GM12878 (cell line): ENCODE measurements at regions not wholly inside any gene's neighbourhood (a gene's known extent, or its start where the extent isn't known, plus 50 kb on each side); places are given as distances from the start of the nearest gene placed in this dataset.
A peak's percentile ranks its signal among the peaks of the same experiment; 100 is the strongest.

Experiments
- ATAC-seq: fragments of 200-7000 bp; cut with Tn5 transposase; 3 replicates; pipeline ENCODE4 v1.9.1; 2020; ENCODE audit warnings: mild to moderate bottlenecking, moderate library complexity
- BruUV-seq: library from RNA; stranded (reverse); fragments of 400-500 nt; replicated peaks from 2 replicates; lab custom pipeline; 2021; lab: Mats Ljungman, UMichigan
- CTCF ChIA-PET: fragments of 300-600 bp; sonication (Branson Sonifier 250); formaldehyde crosslinking; extraction: SDS; loops from one replicate; lab custom pipeline; 2021; ENCODE audit warnings: inconsistent platforms; lab: Yijun Ruan, JAX
- POLR2A ChIA-PET: fragments of 350-600 bp; formaldehyde crosslinking; extraction: SDS; loops from one replicate; lab custom pipeline; 2021; ENCODE audit warnings: inconsistent platforms; lab: Charles Lee
- RAD21 ChIA-PET: fragments of 300-600 bp; sonication (Branson Sonifier 250); formaldehyde crosslinking; loops from one replicate; lab custom pipeline; 2023; ENCODE audit warnings: antibody characterized with exemption; ENCODE audit not compliant: unreplicated experiment; lab: Charles Lee
- SMC1A ChIA-PET: fragments of 300-600 bp; sonication (Branson Sonifier 250); formaldehyde crosslinking; loops from one replicate; lab custom pipeline; 2023; ENCODE audit not compliant: unreplicated experiment, uncharacterized antibody; lab: Charles Lee
- DNase-seq: peaks from one replicate; pipeline ENCODE4 v3.0.0-alpha.2; 2011; ENCODE audit warnings: low read depth, low spot score
- FAIRE-seq: peaks from 3 replicates; lab custom pipeline; 2011; peaks lifted over from hg19 to GRCh38; lab: Jason Lieb, UNC
- H2AFZ ChIP-seq: 2 replicates; pipeline ENCODE4 v1.6.0; 2011; ENCODE audit warnings: low read depth, low read length, control low read depth; ENCODE audit not compliant: control insufficient read depth
- H3K27ac ChIP-seq: 2 replicates; pipeline ENCODE4 v1.5.1; 2011; ENCODE audit warnings: control low read depth; ENCODE audit not compliant: control insufficient read depth, insufficient read depth
- H3K27me3 ChIP-seq, 2 experiments: replicated peaks in 1 of 2; 2 replicates each; pipeline versions ENCODE4 v1.6.0 to v1.6.1; 2011; ENCODE audit warnings: low read length in 1 of 2; ENCODE audit not compliant: control insufficient read depth in 2 of 2, insufficient read depth in 2 of 2
- H3K36me3 ChIP-seq, 2 experiments: 2 replicates each; pipeline ENCODE4 v1.5.1; 2011; ENCODE audit warnings: low read length in 1 of 2; ENCODE audit not compliant: control insufficient read depth in 2 of 2, insufficient read depth in 2 of 2
- H3K4me1 ChIP-seq: 2 replicates; pipeline ENCODE4 v1.6.1; 2011; ENCODE audit warnings: mild to moderate bottlenecking, low read length, moderate library complexity, mixed read lengths; ENCODE audit not compliant: control insufficient read depth, insufficient read depth
- H3K4me2 ChIP-seq: 2 replicates; pipeline ENCODE4 v1.6.0; 2011; ENCODE audit warnings: control low read depth; ENCODE audit not compliant: control insufficient read depth, insufficient read depth
- H3K4me3 ChIP-seq: fragments of 200-600 bp; sonication (generic); 2 replicates; pipeline ENCODE4 v1.5.1; 2016
- H3K79me2 ChIP-seq: 2 replicates; pipeline ENCODE4 v1.6.0; 2011; ENCODE audit warnings: low read length; ENCODE audit not compliant: control insufficient read depth, insufficient read depth
- H3K9ac ChIP-seq: 2 replicates; pipeline ENCODE4 v1.8.0; 2011; ENCODE audit warnings: low read length, control low read depth, mixed read lengths; ENCODE audit not compliant: control insufficient read depth, insufficient read depth
- H3K9me3 ChIP-seq: replicated peaks from 3 replicates; pipeline ENCODE4 v1.5.1; 2011; ENCODE audit warnings: mild to moderate bottlenecking, low read length; ENCODE audit not compliant: control insufficient read depth, insufficient read depth
- H4K20me1 ChIP-seq: 2 replicates; pipeline ENCODE4 v1.6.0; 2011; ENCODE audit not compliant: control insufficient read depth, insufficient read depth
- CTCF ChIP-seq, 3 experiments: IDR thresholded peaks in 2 of 3; conservative IDR thresholded peaks in 1 of 3; 2 replicates each; pipeline ENCODE4 v1.5.1; 2011; ENCODE audit warnings: low read depth in 3 of 3, low read length in 3 of 3, mild to moderate bottlenecking in 3 of 3, control low read depth in 2 of 3, moderate library complexity in 2 of 3, inconsistent platforms in 1 of 3, mixed read lengths in 1 of 3; ENCODE audit not compliant: control insufficient read depth in 2 of 3, insufficient read depth in 1 of 3; ENCODE audit errors: extremely low read depth in 1 of 3
- RAD21 ChIP-seq: IDR thresholded peaks from 2 replicates; pipeline ENCODE4 v1.6.1; 2011; ENCODE audit warnings: mild to moderate bottlenecking, low read depth, low read length, moderate library complexity; ENCODE audit not compliant: insufficient read depth
- RCOR1 ChIP-seq: conservative IDR thresholded peaks from 2 replicates; pipeline ENCODE4 v1.6.1; 2012; ENCODE audit warnings: low read depth, low read length, improper control_type of control experiment
- WGBS: methylation state at CpG from one replicate; pipeline ENCODE4 v1.1.6; 2016; ENCODE audit warnings: low lambda C conversion rate; ENCODE audit not compliant: insufficient replicate concordance, insufficient coverage; ENCODE audit errors: missing lambda C conversion rate; 5-methylcytosine and 5-hydroxymethylcytosine counted together
- in situ Hi-C: fragments of 300-500 bp; cut with MboI; formaldehyde crosslinking; loops from 9 replicates; pipeline ENCODE4 v1.14.3; 2018; ENCODE audit warnings: mixed read lengths
- intact Hi-C: fragments of 100-400 bp; cut with micrococcal nuclease; formaldehyde crosslinking; loops from one replicate; pipeline ENCODE4 v1.14.2; 2022; ENCODE audit not compliant: unreplicated experiment
- TF ChIP-seq, protein P1 (sequence below): IDR thresholded peaks from 2 replicates; pipeline ENCODE4 v1.6.1; 2012; ENCODE audit warnings: mild to moderate bottlenecking, low read depth, low read length

DNA sequence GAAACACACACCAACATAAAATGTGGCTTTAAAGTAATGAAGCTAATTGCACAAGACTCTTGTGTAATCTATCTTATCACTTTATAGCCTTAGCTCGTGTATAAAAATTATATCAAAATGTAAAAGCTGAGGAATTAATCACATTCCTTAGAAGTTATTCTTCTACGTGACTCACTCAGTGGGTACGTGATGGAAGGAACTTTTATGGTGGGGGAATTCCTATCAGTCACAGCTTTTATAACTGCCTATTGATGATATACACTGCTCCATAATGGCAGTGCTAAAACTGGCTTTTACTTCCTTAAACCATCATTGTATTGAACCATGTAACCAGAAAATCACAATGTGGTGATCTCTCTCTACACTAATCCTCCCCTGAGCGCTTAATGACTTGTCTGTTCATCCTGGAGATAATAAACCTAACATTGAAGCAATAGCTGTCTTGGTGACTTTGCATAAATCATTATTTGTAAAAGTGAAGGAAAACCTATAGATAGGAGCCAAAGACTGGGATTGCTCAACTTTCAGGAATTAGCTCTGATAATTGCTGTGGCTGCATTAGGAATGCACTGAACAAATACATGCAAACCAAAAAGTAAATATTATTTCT, 276.7 kb downstream of the GBA3 start (continued):
- TF ChIP-seq, protein P1, sequence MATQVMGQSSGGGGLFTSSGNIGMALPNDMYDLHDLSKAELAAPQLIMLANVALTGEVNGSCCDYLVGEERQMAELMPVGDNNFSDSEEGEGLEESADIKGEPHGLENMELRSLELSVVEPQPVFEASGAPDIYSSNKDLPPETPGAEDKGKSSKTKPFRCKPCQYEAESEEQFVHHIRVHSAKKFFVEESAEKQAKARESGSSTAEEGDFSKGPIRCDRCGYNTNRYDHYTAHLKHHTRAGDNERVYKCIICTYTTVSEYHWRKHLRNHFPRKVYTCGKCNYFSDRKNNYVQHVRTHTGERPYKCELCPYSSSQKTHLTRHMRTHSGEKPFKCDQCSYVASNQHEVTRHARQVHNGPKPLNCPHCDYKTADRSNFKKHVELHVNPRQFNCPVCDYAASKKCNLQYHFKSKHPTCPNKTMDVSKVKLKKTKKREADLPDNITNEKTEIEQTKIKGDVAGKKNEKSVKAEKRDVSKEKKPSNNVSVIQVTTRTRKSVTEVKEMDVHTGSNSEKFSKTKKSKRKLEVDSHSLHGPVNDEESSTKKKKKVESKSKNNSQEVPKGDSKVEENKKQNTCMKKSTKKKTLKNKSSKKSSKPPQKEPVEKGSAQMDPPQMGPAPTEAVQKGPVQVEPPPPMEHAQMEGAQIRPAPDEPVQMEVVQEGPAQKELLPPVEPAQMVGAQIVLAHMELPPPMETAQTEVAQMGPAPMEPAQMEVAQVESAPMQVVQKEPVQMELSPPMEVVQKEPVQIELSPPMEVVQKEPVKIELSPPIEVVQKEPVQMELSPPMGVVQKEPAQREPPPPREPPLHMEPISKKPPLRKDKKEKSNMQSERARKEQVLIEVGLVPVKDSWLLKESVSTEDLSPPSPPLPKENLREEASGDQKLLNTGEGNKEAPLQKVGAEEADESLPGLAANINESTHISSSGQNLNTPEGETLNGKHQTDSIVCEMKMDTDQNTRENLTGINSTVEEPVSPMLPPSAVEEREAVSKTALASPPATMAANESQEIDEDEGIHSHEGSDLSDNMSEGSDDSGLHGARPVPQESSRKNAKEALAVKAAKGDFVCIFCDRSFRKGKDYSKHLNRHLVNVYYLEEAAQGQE, result no peak

GRCh38 chr4:22962295-22962694, 269.6 kb downstream of the GBA3 start:
- POLR2A ChIA-PET, result no interaction called here
- no peaks in the 10 kb centered on the region for H3K9me3 ChIP-seq
- ATAC-seq (peak; percentile 60), FAIRE-seq (no peak), DNase-seq (no peak)
- intact Hi-C loops, result loop anchor here (2.0 to 10.0 kb wide), 2 partner anchors 173 to 1457 kb away; no protein-coding TSS in a partner anchor
- SMC1A ChIA-PET, result interaction anchor here (1.0 kb wide), 2 partner anchors 11 to 173 kb away, joined by 3 to 5 read pairs; no protein-coding TSS in a partner anchor
- no peaks in the 10 kb centered on the region for H3K27me3 ChIP-seq
- H3K36me3 ChIP-seq, result no peaks in the 10 kb centered on the region
- CTCF ChIA-PET, result interaction anchor here (0.6 to 0.8 kb wide), 2 partner anchors 11 to 197 kb away, joined by 3 read pairs; no protein-coding TSS in a partner anchor
- no peaks in the 10 kb centered on the region for H4K20me1 ChIP-seq
- TF ChIP-seq RCOR1, result no peak
- TF ChIP-seq RAD21, result peak; percentile 14; the same call in 1 of the 2 replicates
- TF ChIP-seq CTCF (IDR thresholded peaks at IDR 0.05 in 2 of 3, conservative IDR thresholded peaks at IDR 0.05 in 1 of 3; ENCODE audit: control insufficient read depth in 2 of 3, extremely low read depth in 1 of 3, insufficient read depth in 1 of 3, low read depth in 3 of 3, low read length in 3 of 3), result peak in 1 of 3 experiments; percentile 11; a peak in 2 of 6 replicates
- no peak overlapping the region for H2AFZ ChIP-seq
- H3K79me2 ChIP-seq, result no peaks in the 10 kb centered on the region
- H3K4me1 ChIP-seq, result no peaks in the 10 kb centered on the region
- RAD21 ChIA-PET, result interaction anchor here (0.6 kb wide), 1 partner anchor 173 kb away, joined by 3 read pairs; no protein-coding TSS in a partner anchor
- H3K4me3 ChIP-seq, result no peak overlapping the region
- in situ Hi-C loops, result no loop called here
- no peak overlapping the region for H3K4me2 ChIP-seq
- no peak overlapping the region for H3K27ac ChIP-seq
- no peak overlapping the region for H3K9ac ChIP-seq
- no TSS peak for BruUV-seq
- 15% methylated on average over 4 of the region's 4 CpGs for WGBS
